Ishikawa (cell line): ENCODE measurements at regions not wholly inside any gene's neighbourhood (a gene's known extent, or its start where the extent isn't known, plus 50 kb on each side); places are given as distances from the start of the nearest gene placed in this dataset.

Experiments
- CEBPB ChIP-seq: IDR thresholded peaks from 2 replicates; pipeline ENCODE4 v1.6.1; 2012
- CREB1 ChIP-seq: IDR thresholded peaks from 2 replicates; pipeline ENCODE4 v1.6.1; 2012; ENCODE audit warnings: low read depth
- EGR1 ChIP-seq: IDR thresholded peaks from 2 replicates; pipeline ENCODE4 v1.6.1; 2012
- EP300 ChIP-seq: IDR thresholded peaks from 2 replicates; pipeline ENCODE4 v1.6.1; 2012; ENCODE audit warnings: borderline replicate concordance
- FOXM1 ChIP-seq: IDR thresholded peaks from 2 replicates; pipeline ENCODE4 v1.6.1; 2012; ENCODE audit warnings: low read depth, borderline replicate concordance
- NFIC ChIP-seq: IDR thresholded peaks from 2 replicates; pipeline ENCODE4 v1.6.1; 2012
- RAD21 ChIP-seq: IDR thresholded peaks from 2 replicates; pipeline ENCODE4 v1.6.1; 2012; ENCODE audit warnings: low read depth
- TAF1 ChIP-seq: IDR thresholded peaks from 2 replicates; pipeline ENCODE4 v1.6.1; 2012; ENCODE audit warnings: low read depth, mild to moderate bottlenecking
- TCF12 ChIP-seq: IDR thresholded peaks from 2 replicates; pipeline ENCODE4 v1.6.1; 2012; ENCODE audit warnings: low read depth
- TEAD4 ChIP-seq: IDR thresholded peaks from 2 replicates; pipeline ENCODE4 v1.6.1; 2012
- YY1 ChIP-seq: IDR thresholded peaks from 2 replicates; pipeline ENCODE4 v1.6.1; 2012; ENCODE audit warnings: low read depth
- ZBTB7A ChIP-seq: IDR thresholded peaks from 2 replicates; pipeline ENCODE4 v1.6.1; 2012; ENCODE audit warnings: low read depth
- TF ChIP-seq, protein P1 (sequence below): IDR thresholded peaks from 2 replicates; pipeline ENCODE4 v1.6.1; 2012
- TF ChIP-seq, protein P2 (sequence below): IDR thresholded peaks from 2 replicates; pipeline ENCODE4 v1.6.1; 2012; ENCODE audit warnings: low read depth, mild to moderate bottlenecking
- TF ChIP-seq, protein P3 (sequence below): IDR thresholded peaks from 2 replicates; pipeline ENCODE4 v1.6.1; 2012

DNA sequence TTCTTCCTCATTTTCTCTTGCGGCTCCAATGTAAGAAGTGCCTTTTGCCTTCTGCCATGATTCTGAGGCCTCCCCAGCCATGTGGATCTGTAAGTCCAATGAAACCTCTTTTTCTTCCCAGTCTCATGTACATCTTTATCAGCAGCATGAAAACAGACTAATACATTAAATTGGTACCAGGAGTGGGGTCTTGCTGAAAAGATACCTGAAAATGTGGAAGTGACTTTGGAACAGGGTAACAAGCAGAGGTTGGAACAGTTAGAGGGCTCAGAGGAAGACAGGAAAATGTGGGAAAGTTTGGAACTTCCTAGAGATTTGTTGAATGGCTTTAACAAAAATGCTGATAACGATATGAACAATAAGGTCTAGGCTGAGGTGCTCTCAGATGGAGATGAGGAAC is 316.7 kb upstream of the HS3ST5 start:
- TF ChIP-seq, protein P1, sequence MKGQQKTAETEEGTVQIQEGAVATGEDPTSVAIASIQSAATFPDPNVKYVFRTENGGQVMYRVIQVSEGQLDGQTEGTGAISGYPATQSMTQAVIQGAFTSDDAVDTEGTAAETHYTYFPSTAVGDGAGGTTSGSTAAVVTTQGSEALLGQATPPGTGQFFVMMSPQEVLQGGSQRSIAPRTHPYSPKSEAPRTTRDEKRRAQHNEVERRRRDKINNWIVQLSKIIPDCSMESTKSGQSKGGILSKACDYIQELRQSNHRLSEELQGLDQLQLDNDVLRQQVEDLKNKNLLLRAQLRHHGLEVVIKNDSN: no peak
- TF ChIP-seq, protein P2, sequence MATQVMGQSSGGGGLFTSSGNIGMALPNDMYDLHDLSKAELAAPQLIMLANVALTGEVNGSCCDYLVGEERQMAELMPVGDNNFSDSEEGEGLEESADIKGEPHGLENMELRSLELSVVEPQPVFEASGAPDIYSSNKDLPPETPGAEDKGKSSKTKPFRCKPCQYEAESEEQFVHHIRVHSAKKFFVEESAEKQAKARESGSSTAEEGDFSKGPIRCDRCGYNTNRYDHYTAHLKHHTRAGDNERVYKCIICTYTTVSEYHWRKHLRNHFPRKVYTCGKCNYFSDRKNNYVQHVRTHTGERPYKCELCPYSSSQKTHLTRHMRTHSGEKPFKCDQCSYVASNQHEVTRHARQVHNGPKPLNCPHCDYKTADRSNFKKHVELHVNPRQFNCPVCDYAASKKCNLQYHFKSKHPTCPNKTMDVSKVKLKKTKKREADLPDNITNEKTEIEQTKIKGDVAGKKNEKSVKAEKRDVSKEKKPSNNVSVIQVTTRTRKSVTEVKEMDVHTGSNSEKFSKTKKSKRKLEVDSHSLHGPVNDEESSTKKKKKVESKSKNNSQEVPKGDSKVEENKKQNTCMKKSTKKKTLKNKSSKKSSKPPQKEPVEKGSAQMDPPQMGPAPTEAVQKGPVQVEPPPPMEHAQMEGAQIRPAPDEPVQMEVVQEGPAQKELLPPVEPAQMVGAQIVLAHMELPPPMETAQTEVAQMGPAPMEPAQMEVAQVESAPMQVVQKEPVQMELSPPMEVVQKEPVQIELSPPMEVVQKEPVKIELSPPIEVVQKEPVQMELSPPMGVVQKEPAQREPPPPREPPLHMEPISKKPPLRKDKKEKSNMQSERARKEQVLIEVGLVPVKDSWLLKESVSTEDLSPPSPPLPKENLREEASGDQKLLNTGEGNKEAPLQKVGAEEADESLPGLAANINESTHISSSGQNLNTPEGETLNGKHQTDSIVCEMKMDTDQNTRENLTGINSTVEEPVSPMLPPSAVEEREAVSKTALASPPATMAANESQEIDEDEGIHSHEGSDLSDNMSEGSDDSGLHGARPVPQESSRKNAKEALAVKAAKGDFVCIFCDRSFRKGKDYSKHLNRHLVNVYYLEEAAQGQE: no peak
- no peak for TF ChIP-seq NFIC
- TF ChIP-seq, protein P3, sequence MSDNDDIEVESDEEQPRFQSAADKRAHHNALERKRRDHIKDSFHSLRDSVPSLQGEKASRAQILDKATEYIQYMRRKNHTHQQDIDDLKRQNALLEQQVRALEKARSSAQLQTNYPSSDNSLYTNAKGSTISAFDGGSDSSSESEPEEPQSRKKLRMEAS: no peak
- no peak for TF ChIP-seq CREB1
- TF ChIP-seq TEAD4: no peak
- no peak for TF ChIP-seq TCF12

DNA sequence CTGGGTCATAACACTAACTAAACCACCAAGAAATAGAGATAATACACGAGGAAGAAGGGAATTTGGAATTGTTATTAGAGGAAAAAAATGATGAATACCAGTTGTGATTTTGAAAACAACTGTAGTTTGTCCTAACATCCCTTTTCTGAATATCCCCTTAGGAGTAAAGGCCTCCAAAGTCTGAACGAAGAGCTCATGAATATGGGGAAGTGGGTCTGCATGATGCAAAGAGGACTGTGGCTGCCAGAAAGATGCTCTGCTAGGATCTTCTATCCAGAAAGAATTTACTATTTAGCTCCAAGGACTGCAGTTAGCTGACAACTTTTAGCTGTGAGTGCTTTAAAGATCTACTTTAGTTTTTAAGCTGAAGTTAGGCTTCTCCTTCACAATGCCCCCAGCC is 308.8 kb upstream of the HS3ST5 start:
- TF ChIP-seq ZBTB7A: no peak
- no peak for TF ChIP-seq NFIC
- no peak for TF ChIP-seq EGR1
- TF ChIP-seq, protein P3: no peak
- TF ChIP-seq CREB1: no peak
- no peak for TF ChIP-seq FOXM1
- TF ChIP-seq TCF12: no peak
- no peak for TF ChIP-seq RAD21
- no peak for TF ChIP-seq CEBPB
- TF ChIP-seq YY1: no peak
- TF ChIP-seq, protein P2: no peak
- no peak for TF ChIP-seq EP300

DNA sequence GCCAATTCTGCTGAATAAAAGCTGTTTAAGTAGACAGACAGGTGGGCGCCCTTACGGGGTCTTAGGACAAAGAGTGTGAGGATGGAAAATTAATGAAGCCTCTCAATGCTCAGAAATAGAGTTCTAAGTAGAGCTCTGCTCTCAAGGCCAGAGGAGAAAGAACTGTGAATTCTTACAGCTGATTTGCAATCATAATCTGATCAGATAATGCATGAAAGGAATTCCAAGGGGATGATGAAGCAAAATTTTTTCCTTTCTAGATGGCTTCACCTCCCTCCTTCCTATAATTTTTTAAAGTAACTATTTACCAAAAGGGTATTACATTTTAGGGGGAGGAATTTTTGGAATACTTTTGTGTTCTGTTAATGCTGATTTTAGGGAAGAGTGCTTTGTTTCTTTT is 308.1 kb upstream of the HS3ST5 start:
- TF ChIP-seq RAD21 (no peak), NFIC (no peak), EGR1 (no peak), CREB1 (no peak), CEBPB (no peak)
- TF ChIP-seq, protein P1: no peak
- TF ChIP-seq, protein P3: no peak
- TF ChIP-seq, protein P2: no peak

DNA sequence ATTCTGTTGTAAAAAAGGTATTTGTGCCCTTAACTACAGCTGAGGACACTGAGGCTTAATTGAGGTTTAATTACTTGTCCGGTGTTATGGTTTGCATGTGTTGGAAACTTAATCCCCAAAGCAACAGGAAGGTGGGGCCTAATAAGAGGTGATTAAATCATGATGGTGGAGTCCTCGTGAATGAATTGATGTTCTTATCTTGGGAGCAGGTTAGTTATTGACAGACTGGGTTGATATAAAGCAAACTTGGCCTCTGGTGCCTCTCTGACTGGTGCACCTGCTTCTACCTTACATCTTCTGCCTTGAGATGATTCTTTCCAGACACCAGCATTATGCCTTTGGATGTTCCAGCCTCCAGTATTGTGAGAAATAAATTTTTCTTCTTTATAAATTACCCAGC is 306.5 kb upstream of the HS3ST5 start:
- no peak for TF ChIP-seq TAF1
- no peak for TF ChIP-seq YY1
- TF ChIP-seq TEAD4: no peak
- no peak for TF ChIP-seq FOXM1
- no peak for TF ChIP-seq CREB1
- TF ChIP-seq EP300: no peak
- TF ChIP-seq CEBPB: no peak
- TF ChIP-seq, protein P2: no peak
